Parathyroid adenoma (tissue), 2 donors: ENCODE measurements at regions not wholly inside any gene's neighbourhood (a gene's known extent, or its start where the extent isn't known, plus 50 kb on each side); places are given as distances from the start of the nearest gene placed in this dataset.

Experiments used
- H2AFZ ChIP-seq: fragments of 300-600 bp; sonication (generic); one replicate; pipeline ENCODE4 v1.7.0; 2017; ENCODE audit warnings: antibody characterized with exemption, mild to moderate bottlenecking
- H3K27ac ChIP-seq: fragments of 300-600 bp; sonication (generic); one replicate; pipeline ENCODE4 v1.7.0; 2017
- H3K27me3 ChIP-seq: fragments of 300-600 bp; sonication (generic); one replicate; pipeline ENCODE4 v1.7.0; 2017; ENCODE audit warnings: low read length; ENCODE audit not compliant: control insufficient read depth, insufficient read depth
- H3K36me3 ChIP-seq: fragments of 300-600 bp; sonication (generic); one replicate; pipeline ENCODE4 v1.7.0; 2017; ENCODE audit warnings: low read length; ENCODE audit not compliant: control insufficient read depth, insufficient read depth
- H3K4me1 ChIP-seq: fragments of 300-600 bp; sonication (generic); one replicate; pipeline ENCODE4 v1.7.0; 2017; ENCODE audit warnings: control low read depth
- H3K4me2 ChIP-seq: fragments of 300-600 bp; sonication (generic); one replicate; pipeline ENCODE4 v1.7.0; 2017; ENCODE audit warnings: low read length
- H3K4me3 ChIP-seq: fragments of 300-600 bp; sonication (generic); one replicate; pipeline ENCODE4 v1.7.0; 2017; ENCODE audit warnings: low read depth, low read length
- H3K79me2 ChIP-seq: fragments of 300-600 bp; sonication (generic); one replicate; pipeline ENCODE4 v1.7.0; 2017; ENCODE audit warnings: control low read depth
- H3K9ac ChIP-seq: fragments of 300-600 bp; sonication (generic); one replicate; pipeline ENCODE4 v1.7.0; 2017; ENCODE audit warnings: mild to moderate bottlenecking
- H3K9me3 ChIP-seq: fragments of 300-600 bp; sonication (generic); one replicate; pipeline ENCODE4 v1.7.0; 2017; ENCODE audit warnings: low read length; ENCODE audit not compliant: control insufficient read depth
- TF ChIP-seq, protein P1 (sequence below): fragments of 300-600 bp; sonication (generic); IDR thresholded peaks from one replicate; pipeline ENCODE4 v1.7.0; 2017; ENCODE audit warnings: antibody characterized with exemption, mild to moderate bottlenecking
- donor health status: primary hyperparathyroidism.

DNA sequence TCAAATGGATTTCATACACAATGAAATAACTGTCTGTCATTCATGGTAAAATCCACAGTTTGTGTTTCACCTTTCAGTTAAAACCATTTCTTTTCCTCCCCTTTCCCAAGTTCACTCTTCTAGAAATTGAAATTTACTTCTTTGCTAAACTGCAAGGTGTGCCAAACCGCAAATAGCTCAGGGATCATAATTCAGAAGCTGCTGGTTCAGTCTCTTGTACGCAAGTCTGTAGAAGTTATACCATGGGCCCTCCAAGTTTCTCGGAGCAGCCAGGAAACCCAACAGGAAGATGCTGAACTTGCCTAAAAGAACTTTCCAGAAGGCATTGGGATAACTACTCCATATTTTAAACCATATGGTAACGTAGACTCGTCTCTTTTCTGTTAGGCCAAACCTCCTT is 268.9 kb downstream of the FLRT2 start:
- Histone ChIP-seq H3K9ac (no peak overlapping the region), H3K4me3 (no peak overlapping the region), H3K4me1 (no peaks in the 10 kb centered on the region), H3K27ac (no peak overlapping the region), H2AFZ (no peak overlapping the region), H3K79me2 (no peaks in the 10 kb centered on the region), H3K27me3 (no peaks in the 10 kb centered on the region), H3K36me3 (no peaks in the 10 kb centered on the region), H3K4me2 (no peak overlapping the region), H3K9me3 (no peaks in the 10 kb centered on the region)
- TF ChIP-seq, protein P1, sequence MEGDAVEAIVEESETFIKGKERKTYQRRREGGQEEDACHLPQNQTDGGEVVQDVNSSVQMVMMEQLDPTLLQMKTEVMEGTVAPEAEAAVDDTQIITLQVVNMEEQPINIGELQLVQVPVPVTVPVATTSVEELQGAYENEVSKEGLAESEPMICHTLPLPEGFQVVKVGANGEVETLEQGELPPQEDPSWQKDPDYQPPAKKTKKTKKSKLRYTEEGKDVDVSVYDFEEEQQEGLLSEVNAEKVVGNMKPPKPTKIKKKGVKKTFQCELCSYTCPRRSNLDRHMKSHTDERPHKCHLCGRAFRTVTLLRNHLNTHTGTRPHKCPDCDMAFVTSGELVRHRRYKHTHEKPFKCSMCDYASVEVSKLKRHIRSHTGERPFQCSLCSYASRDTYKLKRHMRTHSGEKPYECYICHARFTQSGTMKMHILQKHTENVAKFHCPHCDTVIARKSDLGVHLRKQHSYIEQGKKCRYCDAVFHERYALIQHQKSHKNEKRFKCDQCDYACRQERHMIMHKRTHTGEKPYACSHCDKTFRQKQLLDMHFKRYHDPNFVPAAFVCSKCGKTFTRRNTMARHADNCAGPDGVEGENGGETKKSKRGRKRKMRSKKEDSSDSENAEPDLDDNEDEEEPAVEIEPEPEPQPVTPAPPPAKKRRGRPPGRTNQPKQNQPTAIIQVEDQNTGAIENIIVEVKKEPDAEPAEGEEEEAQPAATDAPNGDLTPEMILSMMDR: no peak

DNA sequence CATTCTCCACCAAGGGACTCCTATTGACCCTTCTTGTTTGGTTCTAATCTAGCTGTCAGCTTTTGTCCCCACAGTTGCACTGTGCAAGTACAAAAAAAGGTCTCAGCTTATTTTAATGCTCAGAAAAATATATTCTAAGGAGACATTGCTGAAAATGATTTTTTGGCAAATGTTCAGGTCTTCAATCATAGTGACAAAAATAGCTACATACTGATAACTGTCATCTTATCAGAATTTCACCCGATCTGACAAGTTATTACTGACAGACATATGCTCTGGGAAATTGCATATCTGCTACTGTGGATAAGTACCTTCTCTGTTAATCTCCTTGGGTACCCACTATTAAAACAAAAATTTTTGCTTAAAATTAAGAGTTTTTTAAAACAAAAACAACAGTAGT is 263.6 kb downstream of the FLRT2 start:
- no peaks in the 10 kb centered on the region for H3K9me3 ChIP-seq

DNA sequence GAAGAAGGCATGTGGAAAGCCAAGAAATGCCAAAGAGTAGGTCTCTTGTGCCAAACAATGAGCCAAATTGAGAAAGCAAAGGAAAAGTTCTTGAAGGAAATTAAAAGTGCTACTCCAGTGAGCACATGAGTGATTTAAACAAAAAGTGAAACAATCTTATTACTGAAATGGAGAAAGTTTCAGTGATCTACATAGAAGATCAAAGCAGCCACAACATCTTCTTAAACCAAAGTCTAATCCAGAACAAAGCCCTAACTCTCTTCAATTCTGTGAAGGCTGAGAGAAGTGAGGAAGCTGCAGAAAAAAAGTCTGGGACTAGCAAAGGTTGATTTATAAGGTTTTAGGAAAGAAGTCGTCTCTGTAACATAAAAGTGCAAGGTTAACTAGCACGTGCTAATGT is 259.6 kb downstream of the FLRT2 start:
- H3K9ac ChIP-seq: no peak overlapping the region
- H3K4me1 ChIP-seq: no peaks in the 10 kb centered on the region
- no peak overlapping the region for H3K4me3 ChIP-seq
- H3K27me3 ChIP-seq: no peaks in the 10 kb centered on the region
- no peaks in the 10 kb centered on the region for H3K36me3 ChIP-seq
- H2AFZ ChIP-seq: no peak overlapping the region
- H3K4me2 ChIP-seq: no peak overlapping the region
- H3K27ac ChIP-seq: no peak overlapping the region
- no peaks in the 10 kb centered on the region for H3K79me2 ChIP-seq
- no peaks in the 10 kb centered on the region for H3K9me3 ChIP-seq
- TF ChIP-seq, protein P1: no peak

More for the DNA sequence above, 263.6 kb downstream of the FLRT2 start:
- Histone ChIP-seq H2AFZ (no peak overlapping the region), H3K4me2 (no peak overlapping the region), H3K4me3 (no peak overlapping the region), H3K79me2 (no peaks in the 10 kb centered on the region), H3K4me1 (no peaks in the 10 kb centered on the region), H3K9ac (no peak overlapping the region), H3K27me3 (no peaks in the 10 kb centered on the region), H3K36me3 (no peaks in the 10 kb centered on the region), H3K27ac (no peak overlapping the region)
- TF ChIP-seq, protein P1: no peak

DNA sequence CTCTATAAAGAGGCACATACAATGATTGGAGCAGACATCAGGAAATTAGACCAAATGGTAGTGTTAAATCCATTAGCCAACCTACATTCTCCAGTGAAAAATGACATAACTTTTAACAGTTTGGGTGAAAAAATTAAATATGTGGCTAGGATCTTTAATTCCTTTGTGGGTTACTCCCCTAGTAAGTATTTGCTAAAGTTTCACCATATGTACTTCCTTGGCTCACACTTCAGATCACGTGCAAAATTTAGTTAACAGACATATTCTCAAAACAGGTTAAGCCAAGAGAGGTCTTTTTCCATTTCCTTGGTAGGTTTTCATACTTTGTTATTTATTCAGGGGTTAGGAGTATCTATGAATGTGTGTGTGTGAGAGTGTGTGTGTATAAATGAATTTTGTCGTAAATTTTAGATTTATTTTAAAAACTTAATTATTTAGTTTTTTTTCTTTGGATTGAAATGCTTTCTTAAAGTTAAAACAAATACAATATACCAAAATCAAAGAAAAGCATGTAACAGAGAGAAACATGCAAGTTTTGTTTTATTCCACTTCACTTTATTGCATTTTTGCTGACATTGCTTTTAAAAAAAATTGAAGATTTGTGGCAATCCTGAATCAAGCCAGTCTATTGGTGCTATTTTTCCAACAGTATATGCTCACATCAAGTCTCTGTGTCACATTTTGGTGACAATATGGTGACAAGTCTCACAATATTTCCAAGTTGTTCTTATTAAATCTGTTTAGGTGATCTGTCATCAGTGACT is 258.7 kb downstream of the FLRT2 start:
- H3K27me3 ChIP-seq: no peaks in the 10 kb centered on the region
- H3K9ac ChIP-seq: no peak overlapping the region
- H3K4me3 ChIP-seq: no peak overlapping the region
- no peaks in the 10 kb centered on the region for H3K79me2 ChIP-seq
- H3K36me3 ChIP-seq: no peaks in the 10 kb centered on the region
- H3K9me3 ChIP-seq: no peaks in the 10 kb centered on the region
- H3K27ac ChIP-seq: no peak overlapping the region
- no peak overlapping the region for H3K4me2 ChIP-seq
- H3K4me1 ChIP-seq: no peaks in the 10 kb centered on the region
- TF ChIP-seq, protein P1: no peak
- no peak overlapping the region for H2AFZ ChIP-seq

DNA sequence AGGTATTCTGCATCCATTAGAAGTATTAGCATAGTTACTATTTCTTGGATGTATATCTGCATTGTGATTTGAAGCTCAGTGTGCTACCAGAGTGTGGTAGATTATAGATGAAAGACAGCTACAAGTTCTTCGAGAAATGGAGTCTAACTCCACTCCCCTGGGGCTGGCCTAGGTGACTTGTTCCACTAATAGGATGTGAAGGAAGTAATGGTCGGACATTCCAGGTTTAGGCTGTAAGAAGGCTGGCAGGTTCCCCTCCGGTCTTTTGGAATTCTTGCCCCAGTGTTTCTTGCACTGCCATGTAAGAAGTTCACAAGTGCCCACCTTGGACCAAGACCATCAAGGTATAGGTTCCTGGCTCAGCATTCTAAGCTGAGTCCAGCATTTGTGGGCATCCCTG is 236.4 kb downstream of the FLRT2 start:
- Histone ChIP-seq H3K4me3 (no peak overlapping the region), H3K4me1 (no peaks in the 10 kb centered on the region), H3K36me3 (no peaks in the 10 kb centered on the region), H3K27ac (no peak overlapping the region), H3K27me3 (no peaks in the 10 kb centered on the region), H3K9me3 (no peaks in the 10 kb centered on the region), H3K79me2 (no peaks in the 10 kb centered on the region), H2AFZ (no peak overlapping the region), H3K9ac (no peak overlapping the region), H3K4me2 (no peak overlapping the region)
- TF ChIP-seq, protein P1: no peak
